ENCODE measurements at regions not wholly inside any gene's neighbourhood (a gene's known extent, or its start where the extent isn't known, plus 50 kb on each side); places are given as distances from the start of the nearest gene placed in this dataset.

GRCh38 chr2:118611691-118612090, 235.8 kb downstream of the EN1 start:
- 3% methylated on average over 2 of the region's 2 CpGs for WGBS (ENCODE audit: insufficient coverage, insufficient replicate concordance, low lambda C conversion rate, missing lambda C conversion rate)

More at GRCh38 chr2:118611691-118612090, 235.8 kb downstream of the EN1 start:
- DNase-seq (ENCODE audit: low read depth, low spot score) (no peak), FAIRE-seq (no peak), ATAC-seq (no peak)
- no TSS peak for BruUV-seq (replicated peaks)
- Histone ChIP-seq H3K4me2 (ENCODE audit: control insufficient read depth, insufficient read depth) (no peak overlapping the region), H3K27me3 (replicated peaks in 1 of 2; ENCODE audit: control insufficient read depth in 2 of 2, insufficient read depth in 2 of 2, low read length in 1 of 2) (peaks cover 0 to 2% of the 10 kb centered on the region in 2 experiments; a peak in 2 of 4 replicates), H3K9me3 (replicated peaks; ENCODE audit: control insufficient read depth, insufficient read depth, low read length) (no peaks in the 10 kb centered on the region), H3K4me1 (ENCODE audit: control insufficient read depth, insufficient read depth, low read length) (no peaks in the 10 kb centered on the region), H3K9ac (ENCODE audit: control insufficient read depth, insufficient read depth, low read length) (no peak overlapping the region), H3K79me2 (ENCODE audit: control insufficient read depth, insufficient read depth, low read length) (no peaks in the 10 kb centered on the region), H3K36me3 (ENCODE audit: control insufficient read depth in 2 of 2, insufficient read depth in 2 of 2, low read length in 1 of 2) (no peaks in the 10 kb centered on the region), H4K20me1 (ENCODE audit: control insufficient read depth, insufficient read depth) (no peaks in the 10 kb centered on the region), H3K27ac (ENCODE audit: control insufficient read depth, insufficient read depth) (no peak overlapping the region), H3K4me3 (no peak overlapping the region), H2AFZ (ENCODE audit: control insufficient read depth, low read depth, low read length) (no peak overlapping the region)
- TF ChIP-seq HSF1 (IDR thresholded peaks at IDR 0.05; ENCODE audit: low read depth, low read length) (no peak), FOXK2 (IDR thresholded peaks at IDR 0.05) (no peak), PKNOX1 (IDR thresholded peaks at IDR 0.05) (no peak), MXI1 (IDR thresholded peaks at IDR 0.05; ENCODE audit: low read depth, low read length) (no peak), SRF (IDR thresholded peaks at IDR 0.05; ENCODE audit: low read depth in 2 of 2, low read length in 2 of 2) (no peak), ESRRA (IDR thresholded peaks at IDR 0.05; ENCODE audit: low read length) (no peak), E2F8 (IDR thresholded peaks at IDR 0.05; ENCODE audit: low read depth, partially characterized antibody) (no peak), USF2 (IDR thresholded peaks at IDR 0.05; ENCODE audit: borderline replicate concordance, low read depth, low read length) (no peak), CEBPB (IDR thresholded peaks at IDR 0.05; ENCODE audit: borderline replicate concordance in 1 of 2, low read depth in 2 of 2, low read length in 2 of 2) (no peak), TARDBP (IDR thresholded peaks at IDR 0.05; ENCODE audit: borderline replicate concordance) (no peak), BHLHE40 (IDR thresholded peaks at IDR 0.05; ENCODE audit: borderline replicate concordance in 1 of 2, low read depth in 2 of 2, low read length in 1 of 2) (no peak), RFX5 (IDR thresholded peaks at IDR 0.05; ENCODE audit: low read depth, low read length) (no peak), REST (IDR thresholded peaks at IDR 0.05; ENCODE audit: low read depth, low read length) (no peak)
- CTCF ChIA-PET = no interaction called here
- in situ Hi-C loops (cut with MboI) = no loop called here
- POLR2A ChIA-PET = no interaction called here
- intact Hi-C loops (cut with micrococcal nuclease; ENCODE audit: unreplicated experiment) = no loop called here
- RAD21 ChIA-PET (ENCODE audit: unreplicated experiment) = no interaction called here
- SMC1A ChIA-PET (ENCODE audit: uncharacterized antibody, unreplicated experiment) = no interaction called here

All from GM12878 (cell line).